ENCODE measurements at regions not wholly inside any gene's neighbourhood (a gene's known extent, or its start where the extent isn't known, plus 50 kb on each side); places are given as distances from the start of the nearest gene placed in this dataset.

GRCh38 chr2:54024576-54024975 is 53.8 kb upstream of the PSME4 start:
- Histone ChIP-seq H3K27ac (ENCODE audit: low read depth in 1 of 2, low read length in 1 of 2) (no peak overlapping the region), H3K27me3 (ENCODE audit: control insufficient read depth in 2 of 2, insufficient read depth in 1 of 2, low read length in 1 of 2) (no peaks in the 10 kb centered on the region), H3K36me3 (ENCODE audit: control insufficient read depth in 2 of 2, insufficient read depth in 2 of 2, low read length in 1 of 2) (peaks cover 0 to 3% of the 10 kb centered on the region in 2 donors), H3K9me3 (ENCODE audit: control insufficient read depth in 2 of 2, insufficient read depth in 1 of 2, low read length in 1 of 2) (peaks cover 2 to 8% of the 10 kb centered on the region in 2 donors), H3K4me1 (ENCODE audit: control insufficient read depth in 2 of 2, insufficient read depth in 2 of 2, low read length in 2 of 2) (no peaks in the 10 kb centered on the region), H3K4me3 (ENCODE audit: low read length in 2 of 2) (no peak overlapping the region)
- WGBS, result 97% methylated on average over 2 of the region's 2 CpGs
- DNase-seq (ENCODE audit: low read depth in 6 of 9, low spot score in 9 of 9), result no peak

- no peak for DNase-seq (ENCODE audit: low read depth in 6 of 9, low spot score in 9 of 9)
- Histone ChIP-seq H3K36me3 (ENCODE audit: control insufficient read depth in 2 of 2, insufficient read depth in 2 of 2, low read length in 1 of 2) (peaks cover 0 to 3% of the 10 kb centered on the region in 2 donors), H3K27ac (ENCODE audit: low read depth in 1 of 2, low read length in 1 of 2) (no peak overlapping the region), H3K27me3 (ENCODE audit: control insufficient read depth in 2 of 2, insufficient read depth in 1 of 2, low read length in 1 of 2) (no peaks in the 10 kb centered on the region), H3K9me3 (ENCODE audit: control insufficient read depth in 2 of 2, insufficient read depth in 1 of 2, low read length in 1 of 2) (peaks cover 2 to 8% of the 10 kb centered on the region in 2 donors), H3K4me3 (ENCODE audit: low read length in 2 of 2) (no peak overlapping the region), H3K4me1 (ENCODE audit: control insufficient read depth in 2 of 2, insufficient read depth in 2 of 2, low read length in 2 of 2) (no peaks in the 10 kb centered on the region)
- WGBS, result 80% methylated on average over 3 of the region's 3 CpGs
Measured at GRCh38 chr2:54021702-54022101, 50.9 kb upstream of the PSME4 start.

GRCh38 chr2:54020793-54021414 is 50.1 kb upstream of the PSME4 start:
- Histone ChIP-seq H3K27me3 (ENCODE audit: control insufficient read depth in 2 of 2, insufficient read depth in 1 of 2, low read length in 1 of 2) (no peaks in the 10 kb centered on the region), H3K4me1 (ENCODE audit: control insufficient read depth in 2 of 2, insufficient read depth in 2 of 2, low read length in 2 of 2) (no peaks in the 10 kb centered on the region), H3K9me3 (ENCODE audit: control insufficient read depth in 2 of 2, insufficient read depth in 1 of 2, low read length in 1 of 2) (peaks cover 2 to 8% of the 10 kb centered on the region in 2 donors), H3K4me3 (ENCODE audit: low read length in 2 of 2) (no peak overlapping the region), H3K36me3 (ENCODE audit: control insufficient read depth in 2 of 2, insufficient read depth in 2 of 2, low read length in 1 of 2) (peaks cover 0 to 3% of the 10 kb centered on the region in 2 donors), H3K27ac (ENCODE audit: low read depth in 1 of 2, low read length in 1 of 2) (no peak overlapping the region)
- WGBS, result 98% methylated on average over 7 of the region's 7 CpGs
- no peak for DNase-seq (ENCODE audit: low read depth in 6 of 9, low spot score in 9 of 9)

Data from thymus (tissue), 11 donors.